HUES48 (cell line): ENCODE measurements at regions not wholly inside any gene's neighbourhood (a gene's known extent, or its start where the extent isn't known, plus 50 kb on each side); places are given as distances from the start of the nearest gene placed in this dataset.

Source experiments
- H3K27ac ChIP-seq: one replicate; pipeline ENCODE4 v1.7.0; 2013; ENCODE audit warnings: low read depth, low read length, inconsistent platforms
- H3K27me3 ChIP-seq: 2 replicates; pipeline ENCODE4 v1.6.1; 2013; ENCODE audit warnings: mild to moderate bottlenecking, low read length; ENCODE audit not compliant: control insufficient read depth, insufficient read depth
- H3K36me3 ChIP-seq: 2 replicates; pipeline ENCODE4 v1.6.1; 2013; ENCODE audit warnings: low read length; ENCODE audit not compliant: control insufficient read depth, insufficient read depth
- H3K4me1 ChIP-seq: 2 replicates; pipeline ENCODE4 v1.6.1; 2013; ENCODE audit warnings: mild to moderate bottlenecking, low read length; ENCODE audit not compliant: control insufficient read depth, insufficient read depth
- H3K4me3 ChIP-seq: 2 replicates; pipeline ENCODE4 v1.5.1; 2013; ENCODE audit warnings: mild to moderate bottlenecking, low read depth, low read length
- H3K9ac ChIP-seq: 2 replicates; pipeline ENCODE4 v1.6.1; 2013; ENCODE audit warnings: mild to moderate bottlenecking, low read depth, low read length, moderate library complexity
- H3K9me3 ChIP-seq: 2 replicates; pipeline ENCODE4 v1.6.1; 2013; ENCODE audit warnings: low read length; ENCODE audit not compliant: control insufficient read depth, insufficient read depth

DNA sequence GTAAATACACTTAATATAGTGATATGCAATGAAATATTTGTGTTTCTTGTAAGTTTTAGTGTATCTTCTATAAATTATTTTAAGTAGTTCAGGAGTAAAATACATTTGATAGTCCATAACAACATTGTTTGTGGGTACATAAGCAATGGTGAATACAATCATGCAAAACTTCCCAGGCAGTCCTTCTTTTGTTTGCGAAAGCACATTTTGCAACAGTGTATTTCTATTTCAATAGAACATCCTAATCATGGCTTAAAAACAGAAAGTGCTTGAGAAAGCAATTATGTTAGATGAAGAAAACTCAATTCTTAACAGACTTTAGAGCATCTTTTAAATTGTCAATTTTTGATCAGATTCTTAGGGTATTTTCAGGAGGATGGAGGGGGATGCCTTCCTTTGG is 155.6 kb downstream of the POSTN start:
- Histone ChIP-seq H3K36me3 (no peaks in the 10 kb centered on the region), H3K27ac (no peak overlapping the region), H3K27me3 (no peaks in the 10 kb centered on the region), H3K4me1 (no peaks in the 10 kb centered on the region), H3K4me3 (no peak overlapping the region), H3K9me3 (no peaks in the 10 kb centered on the region), H3K9ac (no peak overlapping the region)

DNA sequence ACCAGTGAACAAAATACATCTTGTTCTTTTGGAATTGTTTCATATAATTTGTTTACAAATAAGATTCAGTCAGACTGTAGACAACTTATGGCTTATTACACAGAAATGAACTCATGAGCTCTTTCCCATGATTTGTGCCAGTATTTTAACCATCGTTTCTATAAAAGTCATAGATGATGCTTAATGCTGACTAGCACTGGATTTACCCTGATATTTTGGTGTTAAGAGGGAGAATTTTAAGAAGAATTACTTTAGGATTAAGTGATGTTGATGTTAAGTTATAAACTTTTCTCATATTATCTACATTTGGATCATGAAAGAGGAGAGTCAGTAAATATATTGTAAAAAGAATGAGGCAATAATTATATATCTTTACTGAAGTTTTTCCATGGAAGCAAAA is 162.7 kb downstream of the POSTN start:
- Histone ChIP-seq H3K9me3 (no peaks in the 10 kb centered on the region), H3K27ac (no peak overlapping the region), H3K4me3 (no peak overlapping the region), H3K36me3 (no peaks in the 10 kb centered on the region), H3K4me1 (no peaks in the 10 kb centered on the region), H3K27me3 (no peaks in the 10 kb centered on the region), H3K9ac (no peak overlapping the region)

DNA sequence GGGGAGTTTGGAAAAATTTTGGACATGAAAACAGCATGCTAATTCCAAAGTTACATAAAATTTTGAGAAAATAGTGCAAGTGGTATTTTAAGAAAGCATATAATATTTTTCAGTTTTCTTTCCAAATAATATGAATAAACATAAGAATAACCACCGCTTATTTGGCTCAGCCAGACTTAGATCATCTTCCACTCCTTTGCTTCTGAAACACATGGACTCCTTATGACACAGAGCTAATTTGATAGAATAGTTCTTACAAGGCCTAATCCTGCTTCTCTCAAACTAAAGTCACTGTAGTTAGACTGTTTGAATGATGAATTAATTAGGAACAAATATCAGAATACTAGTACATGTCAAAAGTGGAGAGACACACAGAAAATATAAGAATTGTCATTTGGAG is 165.5 kb downstream of the POSTN start:
- no peak overlapping the region for H3K27ac ChIP-seq
- H3K4me3 ChIP-seq: no peak overlapping the region
- no peak overlapping the region for H3K9ac ChIP-seq
- H3K36me3 ChIP-seq: no peaks in the 10 kb centered on the region
- H3K27me3 ChIP-seq: no peaks in the 10 kb centered on the region
- no peaks in the 10 kb centered on the region for H3K4me1 ChIP-seq
- no peaks in the 10 kb centered on the region for H3K9me3 ChIP-seq

DNA sequence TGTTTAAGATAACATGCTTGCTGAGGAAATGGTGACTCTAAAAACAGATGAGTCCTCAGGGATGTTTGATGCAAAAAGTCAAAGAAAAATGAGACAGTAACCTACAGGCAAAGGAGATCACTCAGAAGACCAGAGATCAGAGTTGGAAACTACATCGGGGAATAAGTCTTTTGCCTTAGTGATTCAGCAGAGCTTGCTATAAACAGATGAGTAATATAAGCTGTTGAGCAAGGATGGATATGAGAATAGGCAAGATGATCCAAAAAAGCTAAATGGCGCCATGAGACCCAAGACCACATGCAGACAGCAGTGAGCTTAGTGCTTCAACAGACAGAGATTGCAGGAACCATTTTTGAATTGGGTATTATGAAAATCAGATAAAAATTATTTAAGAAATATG is 168.6 kb downstream of the POSTN start:
- H3K9me3 ChIP-seq: no peaks in the 10 kb centered on the region
- no peak overlapping the region for H3K4me3 ChIP-seq
- H3K9ac ChIP-seq: no peak overlapping the region
- no peaks in the 10 kb centered on the region for H3K27me3 ChIP-seq
- no peaks in the 10 kb centered on the region for H3K36me3 ChIP-seq
- H3K27ac ChIP-seq: no peak overlapping the region
- no peaks in the 10 kb centered on the region for H3K4me1 ChIP-seq

DNA sequence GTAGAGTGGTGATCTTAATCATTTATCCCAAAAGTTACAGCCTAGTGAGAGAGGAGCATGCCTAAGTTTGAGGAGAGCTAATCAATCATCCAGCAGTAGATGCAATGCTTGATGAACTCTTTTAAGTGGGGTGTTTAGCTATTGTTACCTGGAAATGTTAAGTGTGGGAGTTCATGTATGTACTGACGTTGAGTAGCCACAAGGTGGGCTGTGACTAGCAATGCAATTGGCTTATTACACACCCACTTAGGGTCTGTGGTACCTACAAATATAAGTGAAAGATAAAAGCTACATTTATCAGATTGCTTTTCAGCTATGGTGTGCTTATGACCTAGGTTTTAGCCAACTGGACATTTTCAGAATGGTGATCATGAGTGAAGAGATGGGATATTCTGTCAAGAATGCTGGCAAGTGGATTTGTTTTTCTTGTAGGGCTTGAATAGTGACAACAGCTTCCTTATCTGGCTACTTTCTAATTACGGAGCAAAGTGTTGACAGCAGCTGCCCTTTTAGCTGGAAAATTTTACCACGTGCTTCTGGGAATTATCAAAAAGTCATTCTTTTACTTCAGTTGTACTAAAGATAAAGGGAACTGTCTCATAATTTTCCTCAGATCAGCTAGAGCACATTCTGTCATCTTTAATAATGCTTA is 170.6 kb downstream of the POSTN start:
- no peaks in the 10 kb centered on the region for H3K27me3 ChIP-seq
- no peak overlapping the region for H3K9ac ChIP-seq
- H3K4me1 ChIP-seq: no peaks in the 10 kb centered on the region
- H3K36me3 ChIP-seq: no peaks in the 10 kb centered on the region
- no peak overlapping the region for H3K4me3 ChIP-seq
- H3K27ac ChIP-seq: no peak overlapping the region
- H3K9me3 ChIP-seq: no peaks in the 10 kb centered on the region

DNA sequence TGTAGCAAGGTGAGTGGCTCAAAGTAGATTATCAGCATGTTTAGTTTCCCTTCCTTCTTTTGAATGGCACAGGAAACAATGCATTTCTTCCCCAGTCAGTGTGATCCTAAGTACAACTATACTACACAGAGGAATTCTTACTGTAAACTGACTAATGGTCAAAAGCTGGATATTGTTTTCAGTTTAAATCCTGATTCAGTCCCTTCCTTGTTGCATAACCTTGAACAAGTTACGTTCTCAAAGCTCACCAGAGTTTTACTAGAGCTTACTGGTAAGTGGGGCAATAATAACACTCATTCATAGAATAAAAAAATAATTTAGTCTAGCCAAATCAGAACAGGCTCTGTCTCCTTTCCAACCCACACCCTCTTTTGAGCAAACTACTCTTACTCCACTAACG is 180.1 kb downstream of the POSTN start:
- Histone ChIP-seq H3K27me3 (no peaks in the 10 kb centered on the region), H3K9ac (no peak overlapping the region), H3K4me1 (no peaks in the 10 kb centered on the region; the same call in 1 of the 2 replicates), H3K4me3 (no peak overlapping the region), H3K36me3 (no peaks in the 10 kb centered on the region), H3K27ac (no peak overlapping the region), H3K9me3 (no peaks in the 10 kb centered on the region)

DNA sequence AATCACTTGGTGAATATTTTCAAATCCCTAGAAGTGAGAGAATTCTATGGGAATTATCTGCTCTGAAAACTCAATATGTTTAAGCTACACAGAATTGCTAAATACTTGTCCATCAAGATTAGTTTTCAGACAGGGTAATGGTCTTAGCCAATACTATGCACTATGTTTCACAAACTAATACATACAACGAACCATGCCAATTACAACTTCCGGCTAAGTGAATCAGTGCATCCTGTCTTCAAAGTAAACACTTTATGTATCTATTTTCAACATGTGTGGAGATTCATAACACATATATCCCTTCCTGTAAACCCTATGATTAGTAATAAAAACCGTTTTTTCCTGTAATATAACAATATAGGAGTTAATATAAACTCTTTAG is 181.5 kb downstream of the POSTN start:
- Histone ChIP-seq H3K9me3 (no peaks in the 10 kb centered on the region), H3K36me3 (no peaks in the 10 kb centered on the region), H3K9ac (no peak overlapping the region), H3K4me3 (no peak overlapping the region), H3K4me1 (no peaks in the 10 kb centered on the region; the same call in 1 of the 2 replicates), H3K27ac (no peak overlapping the region), H3K27me3 (no peaks in the 10 kb centered on the region)

DNA sequence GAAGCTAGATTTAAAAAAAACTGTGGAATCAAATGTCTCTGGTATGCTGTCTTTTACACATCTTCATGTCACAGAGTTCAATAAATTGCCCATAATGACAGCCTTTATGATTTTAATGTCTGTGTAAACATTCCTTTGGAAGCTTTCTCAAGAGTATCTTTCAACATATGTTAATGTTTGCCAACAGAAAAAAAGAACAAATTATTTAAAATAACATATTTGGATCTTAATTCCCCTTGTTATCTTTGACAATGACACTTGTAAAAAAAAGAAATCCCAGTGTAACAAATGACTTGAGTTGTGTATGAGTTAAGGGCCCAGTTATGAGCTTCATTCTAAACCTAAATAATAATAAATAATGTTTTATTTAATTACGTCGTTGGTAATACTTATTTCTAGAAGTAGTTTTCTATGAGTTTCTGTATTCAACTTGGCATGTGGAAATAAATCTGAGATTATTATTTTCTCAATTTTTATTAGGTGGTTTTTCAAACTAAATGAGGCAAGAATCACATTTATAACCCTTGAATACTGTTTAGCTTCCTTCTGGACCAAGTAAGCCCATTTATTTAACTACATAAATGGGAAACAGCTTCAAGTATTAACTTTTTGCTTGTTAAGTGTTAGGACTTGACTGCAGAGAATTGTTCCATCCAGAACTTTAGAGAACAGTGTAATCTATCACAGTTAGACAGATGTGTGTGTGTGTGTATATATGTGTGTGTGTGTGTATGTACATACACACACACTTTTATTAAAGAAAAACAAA is 182.1 kb downstream of the POSTN start:
- Histone ChIP-seq H3K4me3 (no peak overlapping the region), H3K27ac (no peak overlapping the region), H3K9ac (no peak overlapping the region)

DNA sequence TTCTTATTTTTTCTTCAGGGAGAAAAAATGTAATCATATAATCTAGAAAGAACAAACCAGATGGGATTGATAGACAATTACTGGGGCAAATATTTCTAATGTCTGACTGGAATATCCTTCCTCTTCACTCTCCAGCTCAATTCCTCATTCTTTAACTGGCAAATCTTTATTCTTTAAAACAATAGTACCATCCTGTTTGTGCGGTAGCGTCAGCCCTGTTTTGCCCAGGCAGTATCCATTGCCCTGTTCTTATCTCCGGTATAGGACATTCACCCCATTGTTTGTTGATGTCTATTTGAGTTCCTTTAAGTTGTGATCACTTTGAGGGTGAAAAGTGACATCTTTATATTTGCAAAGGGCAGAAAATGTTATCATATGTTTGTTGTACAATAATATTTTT is 185.4 kb downstream of the POSTN start:
- no peaks in the 10 kb centered on the region; the same call in 1 of the 2 replicates for H3K4me1 ChIP-seq
- no peak overlapping the region for H3K9ac ChIP-seq
- H3K9me3 ChIP-seq: no peaks in the 10 kb centered on the region
- H3K27ac ChIP-seq: no peak overlapping the region
- H3K36me3 ChIP-seq: no peaks in the 10 kb centered on the region
- no peaks in the 10 kb centered on the region for H3K27me3 ChIP-seq
- H3K4me3 ChIP-seq: no peak overlapping the region

More for the DNA sequence above, 182.1 kb downstream of the POSTN start:
- Histone ChIP-seq H3K27me3 (no peaks in the 10 kb centered on the region), H3K9me3 (no peaks in the 10 kb centered on the region), H3K36me3 (no peaks in the 10 kb centered on the region), H3K4me1 (no peaks in the 10 kb centered on the region; the same call in 1 of the 2 replicates)

DNA sequence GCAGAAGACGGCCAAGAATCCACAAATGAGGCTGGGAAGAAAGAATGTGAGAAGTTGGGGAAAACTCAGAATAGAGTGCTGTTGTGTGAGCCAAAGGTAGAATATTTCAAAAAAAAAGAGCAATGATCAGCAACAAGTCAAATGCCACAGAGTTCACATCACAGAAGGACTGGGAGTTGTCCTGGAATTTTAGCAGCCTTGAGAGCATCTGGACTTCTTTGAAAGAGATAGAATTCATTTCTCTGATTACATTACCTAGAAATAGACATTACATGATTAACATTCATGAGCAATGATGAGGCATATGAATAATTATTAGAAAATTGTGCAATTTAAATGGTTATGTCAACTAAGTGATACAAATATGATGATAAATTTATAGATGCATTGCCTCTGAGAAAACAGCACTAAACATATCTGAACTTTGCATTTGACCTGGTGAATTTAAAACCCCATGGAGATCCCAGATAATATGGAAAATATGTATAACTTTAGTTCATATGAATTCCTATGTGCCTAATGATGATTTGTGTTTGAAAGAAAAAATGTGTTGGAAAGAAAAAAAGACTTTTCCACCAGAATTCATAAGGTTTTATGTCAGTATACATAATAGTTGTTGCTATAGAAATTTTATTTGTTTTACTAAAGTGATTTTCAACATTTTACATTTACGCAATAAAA is 186.2 kb downstream of the POSTN start:
- no peak overlapping the region for H3K9ac ChIP-seq
- no peaks in the 10 kb centered on the region for H3K36me3 ChIP-seq
- no peak overlapping the region for H3K4me3 ChIP-seq
- H3K4me1 ChIP-seq: no peaks in the 10 kb centered on the region; the same call in 1 of the 2 replicates
- H3K27ac ChIP-seq: no peak overlapping the region
- no peaks in the 10 kb centered on the region for H3K27me3 ChIP-seq
- H3K9me3 ChIP-seq: no peaks in the 10 kb centered on the region

DNA sequence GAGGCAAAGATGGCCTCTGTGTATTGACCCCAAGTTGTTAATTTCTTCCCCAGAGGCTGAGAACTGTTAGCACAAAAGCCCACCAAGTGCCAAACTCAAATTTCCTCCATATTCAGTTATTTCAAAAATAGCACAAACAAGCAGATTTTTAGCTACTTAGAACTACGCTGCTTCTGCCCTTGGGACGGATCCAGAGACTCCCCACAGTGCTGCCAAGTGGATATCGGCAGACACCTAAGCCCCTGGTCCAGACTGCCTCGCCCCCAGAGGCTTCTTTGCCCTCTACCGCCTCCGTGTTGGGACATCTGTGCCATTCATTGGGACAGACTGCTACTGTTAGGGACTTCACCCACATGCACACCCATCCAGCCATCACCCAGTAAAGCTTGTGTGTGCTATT is 188.3 kb downstream of the POSTN start:
- Histone ChIP-seq H3K4me3 (no peak overlapping the region), H3K9me3 (no peaks in the 10 kb centered on the region), H3K27ac (no peak overlapping the region), H3K27me3 (no peaks in the 10 kb centered on the region), H3K9ac (no peak overlapping the region), H3K4me1 (no peaks in the 10 kb centered on the region), H3K36me3 (no peaks in the 10 kb centered on the region)
